Prostate gland (tissue), 2 donors: ENCODE measurements at regions not wholly inside any gene's neighbourhood (a gene's known extent, or its start where the extent isn't known, plus 50 kb on each side); places are given as distances from the start of the nearest gene placed in this dataset.

Experiments used
- DNase-seq: peaks from one replicate; pipeline ENCODE4 v3.0.0-alpha.2; 2019; ENCODE audit warnings: low spot score
- H3K27ac ChIP-seq, 2 donors: fragments of 200-600 bp; sonication (generic); 2 replicates each; pipeline ENCODE4 v1.5.1; 2017 to 2019
- H3K27me3 ChIP-seq: fragments of 200-600 bp; sonication (generic); replicated peaks from 2 replicates; pipeline ENCODE4 v1.5.1; 2019; ENCODE audit not compliant: insufficient read depth
- H3K36me3 ChIP-seq, 2 donors: fragments of 200-600 bp; sonication (generic); 1 replicate in 1 of 2; 2 replicates in 1 of 2; pipeline versions ENCODE4 v1.5.1 to v1.8.1; 2017 to 2019
- H3K4me1 ChIP-seq: fragments of 200-600 bp; sonication (generic); replicated peaks from 2 replicates; pipeline ENCODE4 v1.5.1; 2019
- H3K4me3 ChIP-seq, 2 donors: fragments of 200-600 bp; sonication (generic); 2 replicates each; pipeline ENCODE4 v1.5.1; 2017 to 2019
- H3K9me3 ChIP-seq: fragments of 200-600 bp; sonication (generic); 2 replicates; pipeline ENCODE4 v1.5.1; 2017
- CTCF ChIP-seq, 4 experiments: fragments of 200-600 bp in 2 of 4; fragments of 450-650 bp in 2 of 4; sonication (generic) in 2 of 4; IDR thresholded peaks; 1 replicate in 3 of 4; 2 replicates in 1 of 4; pipeline ENCODE4 v1.5.1; 2016 to 2019; ENCODE audit warnings: antibody characterized with exemption in 4 of 4, mild to moderate bottlenecking in 2 of 4, moderate library complexity in 2 of 4
- POLR2A ChIP-seq: fragments of 450-650 bp; IDR thresholded peaks from one replicate; pipeline ENCODE4 v1.6.1; 2016; ENCODE audit warnings: antibody characterized with exemption, mild to moderate bottlenecking
- POLR2AphosphoS5 ChIP-seq: sonication (generic); formaldehyde crosslinking; IDR thresholded peaks from one replicate; pipeline ENCODE4 v1.6.1; 2017; ENCODE audit warnings: antibody characterized with exemption
- WGBS: methylation state at CpG from one replicate; pipeline ENCODE4 v1.1.5; 2018; 5-methylcytosine and 5-hydroxymethylcytosine counted together
- intact Hi-C: fragments of 100-400 bp; cut with DNase I; formaldehyde crosslinking; loops from one replicate; pipeline ENCODE4 v1.14.2; 2022

GRCh38 chr2:235127931-235128330, 176.1 kb downstream of the SH3BP4 start:
- Histone ChIP-seq H3K4me3 (no peak overlapping the region), H3K27me3 (no peaks in the 10 kb centered on the region), H3K4me1 (no peaks in the 10 kb centered on the region), H3K27ac (no peak overlapping the region), H3K36me3 (no peaks in the 10 kb centered on the region), H3K9me3 (no peaks in the 10 kb centered on the region)
- TF ChIP-seq CTCF (IDR thresholded peaks at IDR 0.05) (no peak), POLR2A (no peak)
- no peak for DNase-seq
- intact Hi-C loops = no loop called here
- WGBS = 95% methylated on average over 3 of the region's 3 CpGs

GRCh38 chr2:235129850-235130249, 178.0 kb downstream of the SH3BP4 start:
- Histone ChIP-seq H3K4me3 (no peak overlapping the region), H3K36me3 (no peaks in the 10 kb centered on the region), H3K9me3 (no peaks in the 10 kb centered on the region), H3K27ac (no peak overlapping the region), H3K27me3 (no peaks in the 10 kb centered on the region), H3K4me1 (no peaks in the 10 kb centered on the region)
- DNase-seq = no peak
- TF ChIP-seq CTCF (IDR thresholded peaks at IDR 0.05) = no peak
- no peak for TF ChIP-seq POLR2A
- TF ChIP-seq POLR2AphosphoS5 = no peak
- WGBS = 93% methylated on average over 5 of the region's 5 CpGs
- intact Hi-C loops = no loop called here

- WGBS = 95% methylated on average over 21 of the region's 21 CpGs
- intact Hi-C loops = no loop called here
These were observed 179.8 kb downstream of the SH3BP4 start for GRCh38 chr2:235131334-235132305.

GRCh38 chr2:235132651-235133050, 180.8 kb downstream of the SH3BP4 start:
- 90% methylated on average over 2 of the region's 2 CpGs for WGBS
- Histone ChIP-seq H3K9me3 (no peaks in the 10 kb centered on the region), H3K27ac (no peak overlapping the region), H3K4me1 (no peaks in the 10 kb centered on the region), H3K4me3 (no peak overlapping the region), H3K27me3 (no peaks in the 10 kb centered on the region), H3K36me3 (no peaks in the 10 kb centered on the region)
- TF ChIP-seq POLR2A (no peak), CTCF (IDR thresholded peaks at IDR 0.05) (no peak), POLR2AphosphoS5 (no peak)
- intact Hi-C loops = no loop called here
- DNase-seq = no peak

More at GRCh38 chr2:235131334-235132305, 179.8 kb downstream of the SH3BP4 start:
- TF ChIP-seq CTCF (IDR thresholded peaks at IDR 0.05) = no peak
- no peak for TF ChIP-seq POLR2A
- TF ChIP-seq POLR2AphosphoS5 = no peak
- Histone ChIP-seq H3K9me3 (no peaks in the 10 kb centered on the region), H3K4me1 (no peaks in the 10 kb centered on the region), H3K27me3 (no peaks in the 10 kb centered on the region), H3K4me3 (no peak overlapping the region), H3K27ac (no peak overlapping the region), H3K36me3 (no peaks in the 10 kb centered on the region)
- no peak for DNase-seq

- 84% methylated on average over 2 of the region's 2 CpGs for WGBS
- no peaks in the 10 kb centered on the region for H3K36me3 ChIP-seq
- no peak overlapping the region for H3K27ac ChIP-seq
- intact Hi-C loops = no loop called here
- no peaks in the 10 kb centered on the region for H3K4me1 ChIP-seq
- no peak for TF ChIP-seq CTCF (IDR thresholded peaks at IDR 0.05)
- no peak for TF ChIP-seq POLR2AphosphoS5
- no peak for TF ChIP-seq POLR2A
- no peak for DNase-seq
- H3K9me3 ChIP-seq = no peaks in the 10 kb centered on the region
- no peaks in the 10 kb centered on the region for H3K27me3 ChIP-seq
- no peak overlapping the region for H3K4me3 ChIP-seq
These were observed 182.0 kb downstream of the SH3BP4 start for GRCh38 chr2:235133837-235134236.
